ENCODE measurements at regions not wholly inside any gene's neighbourhood (a gene's known extent, or its start where the extent isn't known, plus 50 kb on each side); places are given as distances from the start of the nearest gene placed in this dataset.

GRCh38 chr2:107582487-107582886, 244.2 kb upstream of the RGPD4 start:
- Histone ChIP-seq H3K4me2 (ENCODE audit: insufficient read depth, low read length, poor library complexity, severe bottlenecking) (no peak overlapping the region), H3K18ac (ENCODE audit: low read length) (no peak overlapping the region), H3K9me3 (replicated peaks in 1 of 2; ENCODE audit: control insufficient read depth in 2 of 2, insufficient read depth in 1 of 2, low read depth in 1 of 2, low read length in 2 of 2) (no peaks in the 10 kb centered on the region), H2BK5ac (ENCODE audit: low read length) (no peak overlapping the region), H4K91ac (ENCODE audit: low read depth, low read length, poor library complexity) (no peak overlapping the region), H2AFZ (ENCODE audit: low read length) (no peak overlapping the region), H2BK12ac (ENCODE audit: low read length) (no peak overlapping the region), H4K8ac (ENCODE audit: low read depth, low read length) (no peak overlapping the region), H3K9ac (ENCODE audit: low read depth, low read length, poor library complexity) (no peak overlapping the region), H2BK15ac (ENCODE audit: low read length) (no peak overlapping the region), H3K4me1 (ENCODE audit: control insufficient read depth in 2 of 2, insufficient read depth in 1 of 2, low read depth in 1 of 2, low read length in 2 of 2) (no peaks in the 10 kb centered on the region), H3K36me3 (replicated peaks in 1 of 2; ENCODE audit: control insufficient read depth in 2 of 2, insufficient read depth in 2 of 2, low read length in 2 of 2) (no peaks in the 10 kb centered on the region), H2AK5ac (ENCODE audit: low read depth, low read length) (no peak overlapping the region), H3K4ac (ENCODE audit: low read length) (no peak overlapping the region), H2BK120ac (ENCODE audit: low read depth, low read length) (no peak overlapping the region), H3K27me3 (ENCODE audit: control insufficient read depth in 3 of 3, insufficient read depth in 3 of 3, low read depth in 1 of 3, low read length in 3 of 3) (no peaks in the 10 kb centered on the region), H3K4me3 (ENCODE audit: low read length in 2 of 2) (no peak overlapping the region), H3K27ac (replicated peaks; ENCODE audit: low read length) (no peak overlapping the region), H3K14ac (ENCODE audit: low read length) (no peak overlapping the region), H3K23ac (ENCODE audit: low read depth, low read length, poor library complexity) (no peak overlapping the region), H3K79me1 (ENCODE audit: low read depth, low read length) (no peaks in the 10 kb centered on the region)
- no peak for DNase-seq (ENCODE audit: low spot score)

- DNase-seq (ENCODE audit: low spot score): no peak
- no peak overlapping the region for H3K4me3 ChIP-seq (ENCODE audit: low read length in 2 of 2)
- H3K9ac ChIP-seq (ENCODE audit: low read depth, low read length, poor library complexity): no peak overlapping the region
- H2BK120ac ChIP-seq (ENCODE audit: low read depth, low read length): no peak overlapping the region
- no peak overlapping the region for H4K91ac ChIP-seq (ENCODE audit: low read depth, low read length, poor library complexity)
- H3K18ac ChIP-seq (ENCODE audit: low read length): no peak overlapping the region
- no peaks in the 10 kb centered on the region for H3K36me3 ChIP-seq (replicated peaks in 1 of 2; ENCODE audit: control insufficient read depth in 2 of 2, insufficient read depth in 2 of 2, low read length in 2 of 2)
- no peaks in the 10 kb centered on the region for H3K9me3 ChIP-seq (replicated peaks in 1 of 2; ENCODE audit: control insufficient read depth in 2 of 2, insufficient read depth in 1 of 2, low read depth in 1 of 2, low read length in 2 of 2)
- H4K8ac ChIP-seq (ENCODE audit: low read depth, low read length): no peak overlapping the region
- H2BK5ac ChIP-seq (ENCODE audit: low read length): no peak overlapping the region
- no peak overlapping the region for H3K4me2 ChIP-seq (ENCODE audit: insufficient read depth, low read length, poor library complexity, severe bottlenecking)
- WGBS, 2 donors (ENCODE audit: extremely low coverage in 2 of 2, insufficient read length in 2 of 2, insufficient replicate concordance in 1 of 2): no CpG with 5 or more reads among the region's 1 CpG
- H3K14ac ChIP-seq (ENCODE audit: low read length): no peak overlapping the region
- no peaks in the 10 kb centered on the region for H3K79me1 ChIP-seq (ENCODE audit: low read depth, low read length)
- H2BK15ac ChIP-seq (ENCODE audit: low read length): no peak overlapping the region
- no peak overlapping the region for H2AK5ac ChIP-seq (ENCODE audit: low read depth, low read length)
- no peak overlapping the region for H3K4ac ChIP-seq (ENCODE audit: low read length)
- H2BK12ac ChIP-seq (ENCODE audit: low read length): no peak overlapping the region
- no peak overlapping the region for H3K27ac ChIP-seq (replicated peaks; ENCODE audit: low read length)
- H3K23ac ChIP-seq (ENCODE audit: low read depth, low read length, poor library complexity): no peak overlapping the region
- no peaks in the 10 kb centered on the region for H3K27me3 ChIP-seq (ENCODE audit: control insufficient read depth in 3 of 3, insufficient read depth in 3 of 3, low read depth in 1 of 3, low read length in 3 of 3)
- no peak overlapping the region for H2AFZ ChIP-seq (ENCODE audit: low read length)
- no peaks in the 10 kb centered on the region for H3K4me1 ChIP-seq (ENCODE audit: control insufficient read depth in 2 of 2, insufficient read depth in 1 of 2, low read depth in 1 of 2, low read length in 2 of 2)
Measured at GRCh38 chr2:107584577-107584976, 242.1 kb upstream of the RGPD4 start.

- Histone ChIP-seq H3K4me2 (ENCODE audit: insufficient read depth, low read length, poor library complexity, severe bottlenecking) (no peak overlapping the region), H2BK15ac (ENCODE audit: low read length) (no peak overlapping the region), H3K9me3 (replicated peaks in 1 of 2; ENCODE audit: control insufficient read depth in 2 of 2, insufficient read depth in 1 of 2, low read depth in 1 of 2, low read length in 2 of 2) (no peaks in the 10 kb centered on the region), H3K36me3 (replicated peaks in 1 of 2; ENCODE audit: control insufficient read depth in 2 of 2, insufficient read depth in 2 of 2, low read length in 2 of 2) (no peaks in the 10 kb centered on the region), H3K9ac (ENCODE audit: low read depth, low read length, poor library complexity) (no peak overlapping the region), H3K27me3 (ENCODE audit: control insufficient read depth in 3 of 3, insufficient read depth in 3 of 3, low read depth in 1 of 3, low read length in 3 of 3) (no peaks in the 10 kb centered on the region), H4K91ac (ENCODE audit: low read depth, low read length, poor library complexity) (no peak overlapping the region), H3K27ac (replicated peaks; ENCODE audit: low read length) (no peak overlapping the region), H2AK5ac (ENCODE audit: low read depth, low read length) (no peak overlapping the region), H3K79me1 (ENCODE audit: low read depth, low read length) (no peaks in the 10 kb centered on the region), H4K8ac (ENCODE audit: low read depth, low read length) (no peak overlapping the region), H3K4me3 (ENCODE audit: low read length in 2 of 2) (no peak overlapping the region), H3K14ac (ENCODE audit: low read length) (no peak overlapping the region), H3K4me1 (ENCODE audit: control insufficient read depth in 2 of 2, insufficient read depth in 1 of 2, low read depth in 1 of 2, low read length in 2 of 2) (no peaks in the 10 kb centered on the region), H3K23ac (ENCODE audit: low read depth, low read length, poor library complexity) (no peak overlapping the region), H2AFZ (ENCODE audit: low read length) (no peak overlapping the region), H2BK12ac (ENCODE audit: low read length) (no peak overlapping the region), H3K4ac (ENCODE audit: low read length) (no peak overlapping the region), H3K18ac (ENCODE audit: low read length) (no peak overlapping the region), H2BK5ac (ENCODE audit: low read length) (no peak overlapping the region), H2BK120ac (ENCODE audit: low read depth, low read length) (no peak overlapping the region)
- WGBS, 2 donors (ENCODE audit: extremely low coverage in 2 of 2, insufficient read length in 2 of 2, insufficient replicate concordance in 1 of 2): no CpG with 5 or more reads among the region's 3 CpGs
- no peak for DNase-seq (ENCODE audit: low spot score)
Measured at GRCh38 chr2:107585851-107586250, 240.8 kb upstream of the RGPD4 start.

GRCh38 chr2:107588181-107588580, 238.5 kb upstream of the RGPD4 start:
- H2BK120ac ChIP-seq (ENCODE audit: low read depth, low read length): no peak overlapping the region
- no peak overlapping the region for H2BK12ac ChIP-seq (ENCODE audit: low read length)
- H3K9ac ChIP-seq (ENCODE audit: low read depth, low read length, poor library complexity): no peak overlapping the region
- no peak overlapping the region for H3K27ac ChIP-seq (replicated peaks; ENCODE audit: low read length)
- H3K23ac ChIP-seq (ENCODE audit: low read depth, low read length, poor library complexity): no peak overlapping the region
- no peak overlapping the region for H2BK15ac ChIP-seq (ENCODE audit: low read length)
- no CpG with 5 or more reads among the region's 5 CpGs for WGBS, 2 donors (ENCODE audit: extremely low coverage in 2 of 2, insufficient read length in 2 of 2, insufficient replicate concordance in 1 of 2)
- DNase-seq (ENCODE audit: low spot score): no peak
- no peaks in the 10 kb centered on the region for H3K36me3 ChIP-seq (replicated peaks in 1 of 2; ENCODE audit: control insufficient read depth in 2 of 2, insufficient read depth in 2 of 2, low read length in 2 of 2)
- H3K4me3 ChIP-seq (ENCODE audit: low read length in 2 of 2): no peak overlapping the region
- H3K9me3 ChIP-seq (replicated peaks in 1 of 2; ENCODE audit: control insufficient read depth in 2 of 2, insufficient read depth in 1 of 2, low read depth in 1 of 2, low read length in 2 of 2): no peaks in the 10 kb centered on the region
- no peak overlapping the region for H3K14ac ChIP-seq (ENCODE audit: low read length)
- H4K91ac ChIP-seq (ENCODE audit: low read depth, low read length, poor library complexity): no peak overlapping the region
- H2AK5ac ChIP-seq (ENCODE audit: low read depth, low read length): no peak overlapping the region
- no peak overlapping the region for H2BK5ac ChIP-seq (ENCODE audit: low read length)
- no peak overlapping the region for H3K4me2 ChIP-seq (ENCODE audit: insufficient read depth, low read length, poor library complexity, severe bottlenecking)
- H3K18ac ChIP-seq (ENCODE audit: low read length): no peak overlapping the region
- no peak overlapping the region for H2AFZ ChIP-seq (ENCODE audit: low read length)
- H4K8ac ChIP-seq (ENCODE audit: low read depth, low read length): no peak overlapping the region
- H3K79me1 ChIP-seq (ENCODE audit: low read depth, low read length): no peaks in the 10 kb centered on the region
- H3K4me1 ChIP-seq (ENCODE audit: control insufficient read depth in 2 of 2, insufficient read depth in 1 of 2, low read depth in 1 of 2, low read length in 2 of 2): peaks cover 0 to 7% of the 10 kb centered on the region in 2 donors
- H3K4ac ChIP-seq (ENCODE audit: low read length): no peak overlapping the region
- no peaks in the 10 kb centered on the region for H3K27me3 ChIP-seq (ENCODE audit: control insufficient read depth in 3 of 3, insufficient read depth in 3 of 3, low read depth in 1 of 3, low read length in 3 of 3)
